GM13977 (cell line): ENCODE measurements at regions not wholly inside any gene's neighbourhood (a gene's known extent, or its start where the extent isn't known, plus 50 kb on each side); places are given as distances from the start of the nearest gene placed in this dataset.

Experiments used
- DNase-seq: peaks from one replicate; pipeline ENCODE4 v3.0.0; 2012; ENCODE audit warnings: low spot score
- CTCF ChIP-seq: IDR thresholded peaks from 2 replicates; pipeline ENCODE4 v1.5.1; 2012; ENCODE audit warnings: mild to moderate bottlenecking, control low read depth; ENCODE audit not compliant: insufficient read depth; ENCODE audit errors: extremely low read depth, missing control alignments
- in situ Hi-C: fragments of 300-500 bp; cut with MboI; formaldehyde crosslinking; loops from one replicate; pipeline ENCODE4 v1.12.0; 2022; ENCODE audit warnings: low sequenced_read_pairs, low pct_unique_long_range_greater_than_20kb, mixed read lengths, inconsistent platforms; ENCODE audit not compliant: unreplicated experiment

- in situ Hi-C loops, result no loop called here
- TF ChIP-seq CTCF, result no peak
- no peak for DNase-seq
These were observed 131.9 kb downstream of the TRMT11 start for GRCh38 chr6:126118058-126118755.

- in situ Hi-C loops, result no loop called here
- no peak for DNase-seq
- no peak for TF ChIP-seq CTCF
These were observed 132.6 kb downstream of the TRMT11 start for GRCh38 chr6:126118936-126119335.

- no peak for TF ChIP-seq CTCF
- in situ Hi-C loops, result no loop called here
- no peak for DNase-seq
These were observed 136.9 kb downstream of the TRMT11 start for GRCh38 chr6:126123226-126123625.

GRCh38 chr6:126127659-126128058, 141.3 kb downstream of the TRMT11 start:
- TF ChIP-seq CTCF, result peak; percentile 33
- no peak for DNase-seq
- in situ Hi-C loops, result no loop called here

- in situ Hi-C loops, result no loop called here
- no peak for DNase-seq
- no peak for TF ChIP-seq CTCF
These were observed 144.9 kb downstream of the TRMT11 start for GRCh38 chr6:126131246-126131645.

GRCh38 chr6:126133984-126134383, 147.6 kb downstream of the TRMT11 start:
- no peak for TF ChIP-seq CTCF
- in situ Hi-C loops, result no loop called here
- no peak for DNase-seq
